ENCODE measurements at regions not wholly inside any gene's neighbourhood (a gene's known extent, or its start where the extent isn't known, plus 50 kb on each side); places are given as distances from the start of the nearest gene placed in this dataset.

GRCh38 chr14:70269582-70269981 is 80.8 kb upstream of the SLC8A3 start:
- BruUV-seq (replicated peaks), result no TSS peak
- intact Hi-C loops (cut with micrococcal nuclease), result no loop called here
- POLR2A ChIA-PET, result no interaction called here
- peaks cover 64% of the 10 kb centered on the region for H3K27me3 Mint-ChIP-seq (ENCODE audit: insufficient read depth, unreplicated experiment)
- no peak for TF ChIP-seq CTCF (IDR thresholded peaks at IDR 0.05; ENCODE audit: unreplicated experiment)
- DNase-seq (ENCODE audit: unreplicated experiment), result no peak
- no peak overlapping the region for H3K27ac Mint-ChIP-seq (ENCODE audit: low read depth, unreplicated experiment)
- no peaks in the 10 kb centered on the region for H3K9me3 Mint-ChIP-seq (ENCODE audit: unreplicated experiment)
- no peaks in the 10 kb centered on the region for H3K4me1 Mint-ChIP-seq (ENCODE audit: insufficient read depth, unreplicated experiment)
- H3K36me3 Mint-ChIP-seq (ENCODE audit: insufficient read depth, unreplicated experiment), result no peaks in the 10 kb centered on the region
- H3K4me3 Mint-ChIP-seq (ENCODE audit: unreplicated experiment), result no peak overlapping the region
- CTCF ChIA-PET, result no interaction called here

- no TSS peak for BruUV-seq (replicated peaks)
- no peaks in the 10 kb centered on the region for H3K4me1 Mint-ChIP-seq (ENCODE audit: insufficient read depth, unreplicated experiment)
- intact Hi-C loops (cut with micrococcal nuclease), result no loop called here
- H3K9me3 Mint-ChIP-seq (ENCODE audit: unreplicated experiment), result no peaks in the 10 kb centered on the region
- no peak overlapping the region for H3K27ac Mint-ChIP-seq (ENCODE audit: low read depth, unreplicated experiment)
- DNase-seq (ENCODE audit: unreplicated experiment), result no peak
- no peaks in the 10 kb centered on the region for H3K36me3 Mint-ChIP-seq (ENCODE audit: insufficient read depth, unreplicated experiment)
- no peak for TF ChIP-seq CTCF (IDR thresholded peaks at IDR 0.05; ENCODE audit: unreplicated experiment)
- ChIA-PET POLR2A (interaction anchor here (1.2 to 1.7 kb wide), 2 partner anchors 20 to 90 kb away, joined by 3 to 4 read pairs; no protein-coding TSS in a partner anchor), CTCF (no interaction called here)
- no peak overlapping the region for H3K4me3 Mint-ChIP-seq (ENCODE audit: unreplicated experiment)
- H3K27me3 Mint-ChIP-seq (ENCODE audit: insufficient read depth, unreplicated experiment), result peaks cover 64% of the 10 kb centered on the region
Measured at GRCh38 chr14:70268760-70269159, 80.0 kb upstream of the SLC8A3 start.

- Mint-ChIP-seq H3K27ac (ENCODE audit: low read depth, unreplicated experiment) (no peak overlapping the region), H3K4me1 (ENCODE audit: insufficient read depth, unreplicated experiment) (no peaks in the 10 kb centered on the region), H3K9me3 (ENCODE audit: unreplicated experiment) (no peaks in the 10 kb centered on the region), H3K27me3 (ENCODE audit: insufficient read depth, unreplicated experiment) (peaks cover 82% of the 10 kb centered on the region), H3K4me3 (ENCODE audit: unreplicated experiment) (no peak overlapping the region), H3K36me3 (ENCODE audit: insufficient read depth, unreplicated experiment) (no peaks in the 10 kb centered on the region)
- no TSS peak for BruUV-seq (replicated peaks)
- intact Hi-C loops (cut with micrococcal nuclease), result no loop called here
- no peak for TF ChIP-seq CTCF (IDR thresholded peaks at IDR 0.05; ENCODE audit: unreplicated experiment)
- ChIA-PET CTCF (interaction anchor here (0.5 to 0.9 kb wide), 2 partner anchors 26 to 32 kb away, joined by 3 to 4 read pairs; no protein-coding TSS in a partner anchor), POLR2A (interaction anchor here (0.9 kb wide), 1 partner anchor 25 kb away, joined by 3 read pairs; no protein-coding TSS in a partner anchor)
- DNase-seq (ENCODE audit: unreplicated experiment), result no peak
Measured at GRCh38 chr14:70266157-70266556, 77.4 kb upstream of the SLC8A3 start.

GRCh38 chr14:70265422-70265821 is 76.7 kb upstream of the SLC8A3 start:
- ChIA-PET POLR2A (no interaction called here), CTCF (interaction anchor here (0.5 kb wide), 1 partner anchor 31 kb away, joined by 4 read pairs; no protein-coding TSS in a partner anchor)
- DNase-seq (ENCODE audit: unreplicated experiment), result no peak
- no peak for TF ChIP-seq CTCF (IDR thresholded peaks at IDR 0.05; ENCODE audit: unreplicated experiment)
- intact Hi-C loops (cut with micrococcal nuclease), result no loop called here
- Mint-ChIP-seq H3K9me3 (ENCODE audit: unreplicated experiment) (no peaks in the 10 kb centered on the region), H3K27ac (ENCODE audit: low read depth, unreplicated experiment) (no peak overlapping the region), H3K27me3 (ENCODE audit: insufficient read depth, unreplicated experiment) (peaks cover 85% of the 10 kb centered on the region), H3K4me1 (ENCODE audit: insufficient read depth, unreplicated experiment) (no peaks in the 10 kb centered on the region), H3K36me3 (ENCODE audit: insufficient read depth, unreplicated experiment) (no peaks in the 10 kb centered on the region), H3K4me3 (ENCODE audit: unreplicated experiment) (no peak overlapping the region)
- BruUV-seq (replicated peaks), result no TSS peak

All from MCF 10A (cell line).